GM23338 (cell line): ENCODE measurements at regions not wholly inside any gene's neighbourhood (a gene's known extent, or its start where the extent isn't known, plus 50 kb on each side); places are given as distances from the start of the nearest gene placed in this dataset.

Source experiments
- ATAC-seq: fragments of 200-7000 bp; cut with Tn5 transposase; 3 replicates; pipeline ENCODE4 v1.9.1; 2020
- DNase-seq: peaks from one replicate; pipeline ENCODE4 v3.0.0-alpha.2; 2015; ENCODE audit warnings: low spot score
- H2AFZ ChIP-seq: fragments of 200-600 bp; sonication (generic); 2 replicates; pipeline ENCODE4 v1.8.0; 2016; ENCODE audit warnings: antibody characterized with exemption, mild to moderate bottlenecking, moderate library complexity
- H3F3A ChIP-seq: fragments of 200-600 bp; sonication (generic); replicated peaks from 2 replicates; pipeline ENCODE4 v1.8.0; 2017; ENCODE audit warnings: antibody characterized with exemption, mixed run types, low read depth
- H3K27ac ChIP-seq: fragments of 200-600 bp; sonication (generic); 2 replicates; pipeline ENCODE4 v1.6.1; 2016; ENCODE audit warnings: low read depth
- H3K27me3 ChIP-seq: fragments of 200-600 bp; sonication (generic); 2 replicates; pipeline ENCODE4 v1.8.0; 2016; ENCODE audit warnings: mild to moderate bottlenecking, mixed run types, moderate library complexity; ENCODE audit not compliant: insufficient read depth
- H3K36me3 ChIP-seq: fragments of 200-600 bp; sonication (generic); 2 replicates; pipeline ENCODE4 v1.8.0; 2016; ENCODE audit warnings: mild to moderate bottlenecking; ENCODE audit not compliant: insufficient read depth
- H3K4me1 ChIP-seq: fragments of 200-600 bp; sonication (generic); 2 replicates; pipeline ENCODE4 v1.8.0; 2016; ENCODE audit warnings: mild to moderate bottlenecking, moderate library complexity; ENCODE audit not compliant: insufficient read depth
- H3K4me2 ChIP-seq: fragments of 200-600 bp; sonication (generic); 2 replicates; pipeline ENCODE4 v1.7.1; 2017; ENCODE audit warnings: mixed run types
- H3K4me3 ChIP-seq: fragments of 200-600 bp; sonication (generic); 2 replicates; pipeline ENCODE4 v1.6.1; 2016; ENCODE audit warnings: mixed run types
- H3K79me2 ChIP-seq: fragments of 200-600 bp; sonication (generic); replicated peaks from 2 replicates; pipeline ENCODE4 v1.8.0; 2017; ENCODE audit warnings: mild to moderate bottlenecking; ENCODE audit not compliant: insufficient read depth
- H3K9me2 ChIP-seq: fragments of 200-600 bp; sonication (generic); 2 replicates; pipeline ENCODE4 v1.8.0; 2017; ENCODE audit not compliant: insufficient read depth
- H4K20me1 ChIP-seq: fragments of 200-600 bp; sonication (generic); replicated peaks from 2 replicates; pipeline ENCODE4 v1.8.0; 2017; ENCODE audit warnings: mild to moderate bottlenecking; ENCODE audit not compliant: insufficient read depth
- H3K27ac Mint-ChIP-seq: 2 replicates; pipeline ENCODE4 v1.8.0; 2020; ENCODE audit warnings: inconsistent platforms, mild to moderate bottlenecking, moderate library complexity, mixed read lengths
- H3K27me3 Mint-ChIP-seq: 3 replicates; pipeline ENCODE4 v1.8.0; 2022; ENCODE audit warnings: low read depth, mild to moderate bottlenecking, moderate library complexity, mixed read lengths, inconsistent platforms; ENCODE audit not compliant: insufficient read depth, poor library complexity
- H3K36me3 Mint-ChIP-seq: 3 replicates; pipeline ENCODE4 v1.8.0; 2021; ENCODE audit warnings: low read depth, mild to moderate bottlenecking, inconsistent platforms, moderate library complexity, mixed read lengths
- H3K4me1 Mint-ChIP-seq: 3 replicates; pipeline ENCODE4 v1.8.0; 2020; ENCODE audit warnings: mild to moderate bottlenecking, inconsistent platforms, mixed read lengths
- H3K4me3 Mint-ChIP-seq: 3 replicates; pipeline ENCODE4 v1.8.0; 2021; ENCODE audit warnings: moderate library complexity, mild to moderate bottlenecking, inconsistent platforms, mixed read lengths
- H3K9me3 Mint-ChIP-seq: 3 replicates; pipeline ENCODE4 v1.8.0; 2020; ENCODE audit warnings: moderate library complexity, mild to moderate bottlenecking, inconsistent platforms, mixed read lengths
- EZH2phosphoT487 ChIP-seq: fragments of 200-600 bp; sonication (generic); IDR thresholded peaks from one replicate; pipeline ENCODE4 v1.8.1; 2018; ENCODE audit warnings: antibody characterized with exemption; ENCODE audit not compliant: unreplicated experiment
- ZNF114 ChIP-seq: fragments of 250-450 bp; sonication (Bioruptor Pico); IDR thresholded peaks from 2 replicates; pipeline ENCODE4 v1.5.0; 2020; ENCODE audit warnings: mild to moderate bottlenecking, moderate library complexity
- ZNF462 ChIP-seq: fragments of 250-450 bp; sonication (Bioruptor Pico); IDR thresholded peaks from 2 replicates; pipeline ENCODE4 v1.5.0; 2020; ENCODE audit warnings: mild to moderate bottlenecking, moderate library complexity
- TF ChIP-seq, protein P1 (sequence below): IDR thresholded peaks from one replicate; pipeline ENCODE4 v1.6.1; 2018; ENCODE audit warnings: antibody characterized with exemption; ENCODE audit not compliant: unreplicated experiment
- TF ChIP-seq, protein P2 (sequence below): IDR thresholded peaks from 2 replicates; pipeline ENCODE4 v1.6.1; 2016; ENCODE audit warnings: antibody characterized with exemption

DNA sequence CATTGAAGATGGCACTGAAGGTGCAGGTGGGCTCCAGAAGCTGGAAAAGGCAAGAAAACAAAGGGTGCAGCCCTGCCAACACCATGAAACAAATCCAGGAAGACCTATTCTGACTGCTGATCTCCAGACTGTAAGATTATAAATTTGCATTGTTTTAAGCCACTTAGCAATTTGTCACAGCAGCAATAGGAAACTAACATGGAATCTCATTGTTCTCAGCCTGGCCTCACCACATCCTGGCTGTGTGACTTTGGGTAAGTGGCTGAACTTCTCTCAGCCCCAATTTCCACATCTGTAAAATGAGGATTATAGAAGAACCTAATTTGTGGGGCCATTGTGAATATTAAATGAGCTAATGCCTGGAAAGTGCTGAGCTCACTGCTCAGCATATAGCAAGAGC is 160.4 kb upstream of the MAFB start:
- no peak overlapping the region for H3K4me3 Mint-ChIP-seq
- Histone ChIP-seq H2AFZ (no peak overlapping the region), H3K4me1 (no peaks in the 10 kb centered on the region), H4K20me1 (no peaks in the 10 kb centered on the region), H3K79me2 (no peaks in the 10 kb centered on the region), H3F3A (no peaks in the 10 kb centered on the region), H3K4me2 (no peak overlapping the region), H3K27ac (no peak overlapping the region), H3K9me2 (peaks cover 3% of the 10 kb centered on the region; the same call in 1 of the 2 replicates), H3K36me3 (no peaks in the 10 kb centered on the region), H3K27me3 (no peaks in the 10 kb centered on the region), H3K4me3 (no peak overlapping the region)
- no peak overlapping the region for H3K27ac Mint-ChIP-seq
- DNase-seq: no peak
- peaks cover 4% of the 10 kb centered on the region; the same call in 2 of the 3 replicates for H3K4me1 Mint-ChIP-seq
- TF ChIP-seq, protein P1, sequence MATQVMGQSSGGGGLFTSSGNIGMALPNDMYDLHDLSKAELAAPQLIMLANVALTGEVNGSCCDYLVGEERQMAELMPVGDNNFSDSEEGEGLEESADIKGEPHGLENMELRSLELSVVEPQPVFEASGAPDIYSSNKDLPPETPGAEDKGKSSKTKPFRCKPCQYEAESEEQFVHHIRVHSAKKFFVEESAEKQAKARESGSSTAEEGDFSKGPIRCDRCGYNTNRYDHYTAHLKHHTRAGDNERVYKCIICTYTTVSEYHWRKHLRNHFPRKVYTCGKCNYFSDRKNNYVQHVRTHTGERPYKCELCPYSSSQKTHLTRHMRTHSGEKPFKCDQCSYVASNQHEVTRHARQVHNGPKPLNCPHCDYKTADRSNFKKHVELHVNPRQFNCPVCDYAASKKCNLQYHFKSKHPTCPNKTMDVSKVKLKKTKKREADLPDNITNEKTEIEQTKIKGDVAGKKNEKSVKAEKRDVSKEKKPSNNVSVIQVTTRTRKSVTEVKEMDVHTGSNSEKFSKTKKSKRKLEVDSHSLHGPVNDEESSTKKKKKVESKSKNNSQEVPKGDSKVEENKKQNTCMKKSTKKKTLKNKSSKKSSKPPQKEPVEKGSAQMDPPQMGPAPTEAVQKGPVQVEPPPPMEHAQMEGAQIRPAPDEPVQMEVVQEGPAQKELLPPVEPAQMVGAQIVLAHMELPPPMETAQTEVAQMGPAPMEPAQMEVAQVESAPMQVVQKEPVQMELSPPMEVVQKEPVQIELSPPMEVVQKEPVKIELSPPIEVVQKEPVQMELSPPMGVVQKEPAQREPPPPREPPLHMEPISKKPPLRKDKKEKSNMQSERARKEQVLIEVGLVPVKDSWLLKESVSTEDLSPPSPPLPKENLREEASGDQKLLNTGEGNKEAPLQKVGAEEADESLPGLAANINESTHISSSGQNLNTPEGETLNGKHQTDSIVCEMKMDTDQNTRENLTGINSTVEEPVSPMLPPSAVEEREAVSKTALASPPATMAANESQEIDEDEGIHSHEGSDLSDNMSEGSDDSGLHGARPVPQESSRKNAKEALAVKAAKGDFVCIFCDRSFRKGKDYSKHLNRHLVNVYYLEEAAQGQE: no peak
- no peak for TF ChIP-seq ZNF114 (CRISPR knock-in tag)
- TF ChIP-seq, protein P2, sequence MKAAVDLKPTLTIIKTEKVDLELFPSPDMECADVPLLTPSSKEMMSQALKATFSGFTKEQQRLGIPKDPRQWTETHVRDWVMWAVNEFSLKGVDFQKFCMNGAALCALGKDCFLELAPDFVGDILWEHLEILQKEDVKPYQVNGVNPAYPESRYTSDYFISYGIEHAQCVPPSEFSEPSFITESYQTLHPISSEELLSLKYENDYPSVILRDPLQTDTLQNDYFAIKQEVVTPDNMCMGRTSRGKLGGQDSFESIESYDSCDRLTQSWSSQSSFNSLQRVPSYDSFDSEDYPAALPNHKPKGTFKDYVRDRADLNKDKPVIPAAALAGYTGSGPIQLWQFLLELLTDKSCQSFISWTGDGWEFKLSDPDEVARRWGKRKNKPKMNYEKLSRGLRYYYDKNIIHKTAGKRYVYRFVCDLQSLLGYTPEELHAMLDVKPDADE: no peak
- TF ChIP-seq ZNF462 (CRISPR knock-in tag): no peak
- TF ChIP-seq EZH2phosphoT487: no peak
- ATAC-seq: no peak
- H3K9me3 Mint-ChIP-seq: no peaks in the 10 kb centered on the region; the same call in 2 of the 3 replicates
- H3K36me3 Mint-ChIP-seq: no peaks in the 10 kb centered on the region
- no peaks in the 10 kb centered on the region for H3K27me3 Mint-ChIP-seq
